GM12874 (cell line): ENCODE measurements at regions not wholly inside any gene's neighbourhood (a gene's known extent, or its start where the extent isn't known, plus 50 kb on each side); places are given as distances from the start of the nearest gene placed in this dataset.

Experiments
- CTCF ChIP-seq: IDR thresholded peaks from 2 replicates; pipeline ENCODE4 v1.5.1; 2011; ENCODE audit warnings: low read depth, mild to moderate bottlenecking, control low read depth, low read length, moderate library complexity; ENCODE audit not compliant: insufficient read depth

DNA sequence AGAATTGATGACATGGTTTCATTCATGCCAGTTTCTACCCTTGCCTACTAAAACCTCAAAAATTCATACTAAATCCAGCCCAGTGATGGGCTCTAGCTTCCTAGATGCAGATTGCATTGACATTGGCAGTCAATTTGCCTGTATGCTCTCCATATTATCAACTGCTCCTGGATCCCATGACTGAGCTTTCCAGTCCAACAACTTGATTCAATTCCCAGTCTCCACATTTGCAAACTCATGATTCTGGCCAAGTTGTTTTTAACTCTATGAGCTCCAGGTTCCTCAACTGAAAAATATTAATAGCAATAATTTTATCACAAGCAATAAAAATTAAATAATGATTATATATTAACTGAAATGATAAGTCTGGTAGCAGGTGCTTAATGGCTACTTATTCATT lies 51.0 kb upstream of the DSC1 start:
- no peak for TF ChIP-seq CTCF

DNA sequence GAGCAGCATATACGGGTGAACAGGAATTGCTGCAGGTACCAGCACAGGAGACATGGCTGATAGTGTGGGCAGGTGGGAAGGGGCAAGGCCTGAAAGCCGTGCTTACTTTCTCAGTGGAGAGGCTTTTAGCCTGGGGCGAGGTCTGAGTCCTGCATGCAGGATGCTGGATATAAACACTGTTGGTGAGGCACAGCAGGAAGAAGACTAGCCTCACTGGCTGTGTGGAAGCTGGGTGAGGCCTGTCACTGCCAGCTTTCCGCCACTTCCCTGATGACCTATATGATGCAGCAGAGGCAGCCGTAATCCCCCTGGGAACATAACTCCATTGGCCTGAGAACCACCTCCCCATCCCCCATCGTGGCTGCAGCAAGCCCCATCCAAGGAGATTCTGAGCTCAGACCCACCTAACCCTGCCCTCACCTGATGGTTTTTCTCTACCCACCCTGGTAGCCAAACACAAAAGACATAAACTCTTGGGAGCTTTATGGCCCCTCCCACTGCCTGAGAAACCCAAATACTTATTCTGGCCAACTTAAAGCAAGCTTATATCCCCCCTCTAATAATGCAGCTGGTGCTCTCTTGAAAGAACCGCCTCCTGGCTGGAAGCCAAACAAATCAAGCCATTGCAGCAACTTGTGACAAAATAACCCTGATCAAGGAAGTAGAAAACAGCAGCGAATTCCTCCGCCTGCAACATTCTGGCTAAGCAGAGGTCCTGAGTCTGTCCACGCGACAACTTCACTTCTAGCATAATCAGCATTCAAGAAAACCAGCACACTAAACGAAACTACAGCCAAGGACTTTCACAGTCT lies 54.6 kb upstream of the DSC1 start:
- no peak for TF ChIP-seq CTCF

DNA sequence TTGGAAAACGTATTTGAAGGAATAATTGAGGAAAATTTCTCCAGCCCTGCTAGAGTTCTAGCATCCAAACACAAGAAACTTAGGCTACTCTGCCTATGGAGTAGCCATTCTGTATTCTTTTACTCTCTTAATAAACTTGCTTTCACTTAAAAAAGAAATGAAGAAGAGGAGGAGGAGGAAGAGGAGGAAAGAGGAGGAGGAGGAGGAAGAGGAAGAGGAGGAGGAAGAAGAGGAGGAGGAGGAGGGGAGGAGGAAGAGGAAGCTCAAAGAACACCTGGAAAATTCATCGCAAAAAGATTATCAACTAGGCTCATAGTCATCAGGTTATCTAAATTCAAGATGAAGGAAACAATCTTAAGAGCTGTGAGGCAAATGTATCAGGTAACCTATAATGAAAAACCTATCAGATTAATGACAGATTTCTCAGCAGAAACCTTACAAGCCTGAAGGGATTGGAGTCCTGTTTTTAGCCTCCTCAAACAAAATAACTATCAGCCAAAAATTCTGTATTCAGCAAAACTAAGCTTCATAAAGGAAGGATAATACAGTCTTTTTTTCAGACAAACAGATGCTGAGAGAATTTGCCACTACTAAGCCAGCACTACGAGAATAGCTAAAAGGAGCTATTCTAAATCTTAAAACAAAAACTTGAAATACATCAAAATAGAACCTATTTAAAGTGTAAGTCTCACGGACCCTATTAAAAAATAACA lies 56.2 kb upstream of the DSC1 start:
- no peak for TF ChIP-seq CTCF

DNA sequence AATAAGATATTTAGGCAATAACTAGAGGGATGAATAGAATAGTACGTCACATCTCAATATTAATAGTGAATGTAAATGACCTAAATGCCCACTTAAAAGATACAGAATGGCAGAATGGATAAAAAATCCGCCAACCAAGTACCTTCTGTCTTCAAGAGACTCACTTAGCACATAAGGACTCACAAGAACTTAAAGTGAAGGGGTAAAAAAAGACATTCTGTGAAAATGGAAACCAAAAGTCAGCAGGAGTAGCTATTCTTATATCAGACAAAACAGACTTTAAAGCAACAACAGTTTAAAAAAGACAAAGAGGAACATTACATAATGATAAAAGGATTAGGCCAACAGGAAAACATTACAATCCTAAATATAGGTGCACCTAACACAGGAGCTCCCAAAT lies 56.7 kb upstream of the DSC1 start:
- no peak for TF ChIP-seq CTCF

DNA sequence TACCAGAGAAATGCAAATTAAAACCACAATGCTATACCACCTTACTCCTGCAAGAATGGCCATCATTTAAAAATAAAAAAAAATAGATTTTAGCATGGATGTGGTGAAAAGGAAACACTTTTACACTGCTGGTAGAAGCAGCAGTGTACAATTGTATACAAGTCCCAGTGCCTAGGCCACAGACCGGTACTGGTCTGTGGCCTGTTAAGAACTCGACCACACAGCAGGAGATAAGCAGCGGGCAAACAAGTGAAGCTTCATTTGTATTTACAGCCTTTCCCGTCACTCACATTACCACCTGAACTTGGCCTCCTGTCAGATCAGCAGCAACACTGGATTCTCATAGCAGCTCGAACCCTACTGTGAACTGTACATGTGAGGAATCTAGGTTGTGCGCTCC lies 60.7 kb upstream of the DSC1 start:
- no peak for TF ChIP-seq CTCF

- TF ChIP-seq CTCF = no peak
Observed at GRCh38 chr18:31225668-31226067, 63.0 kb upstream of the DSC1 start.

DNA sequence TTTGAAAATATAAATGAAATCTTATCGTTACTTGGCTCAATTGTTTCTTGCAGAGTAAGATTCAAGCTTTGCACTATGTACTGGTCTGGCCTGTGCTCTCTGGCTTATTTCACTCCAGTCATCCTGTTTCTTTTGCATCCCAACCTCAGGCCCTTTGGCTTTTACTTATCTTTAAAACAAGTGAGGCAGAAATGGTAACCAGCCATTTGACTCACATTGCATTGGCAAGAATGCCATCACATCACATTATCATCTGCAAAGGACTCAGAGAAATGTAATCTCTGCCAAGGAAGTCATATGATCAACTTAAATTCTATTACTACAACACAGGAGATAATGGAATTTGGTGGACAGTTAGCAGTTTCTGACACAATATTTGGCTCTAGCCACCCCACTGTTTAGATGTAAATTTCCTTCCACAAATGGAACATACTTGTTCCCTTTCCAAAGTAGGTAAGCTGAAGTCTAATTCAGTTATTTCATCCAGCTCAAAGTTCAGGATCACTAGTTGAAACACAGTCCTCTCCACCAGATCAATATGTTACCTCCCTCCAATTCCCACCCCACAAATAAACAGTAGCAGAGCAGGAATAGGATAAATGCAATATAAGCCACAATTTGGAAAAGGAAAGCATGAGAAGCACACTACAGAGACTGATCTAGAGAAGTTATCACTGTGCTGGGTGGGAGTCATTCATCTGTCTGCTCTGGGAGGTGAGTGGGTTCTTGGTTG lies 65.0 kb upstream of the DSC1 start:
- no peak for TF ChIP-seq CTCF
